Heart left ventricle (tissue), 16 donors: ENCODE measurements at regions not wholly inside any gene's neighbourhood (a gene's known extent, or its start where the extent isn't known, plus 50 kb on each side); places are given as distances from the start of the nearest gene placed in this dataset.

Experiments used
- ATAC-seq, 4 donors: fragments of 200-7000 bp; cut with Tn5 transposase; one replicate each; pipeline ENCODE4 v1.9.1; 2020 to 2022; ENCODE audit warnings: moderate library complexity in 4 of 4, mild to moderate bottlenecking in 3 of 4, moderate number of reproducible peaks in 1 of 4
- DNase-seq, 5 donors: peaks; one replicate each; pipeline ENCODE4 v3.0.0-alpha.2; 2020
- H3K27ac ChIP-seq, 12 donors: fragments of 200-600 bp; sonication (generic) in 4 of 12; one replicate each; pipeline versions ENCODE4 v1.5.0 to v1.8.0; 2016 to 2022; ENCODE audit warnings: mild to moderate bottlenecking in 2 of 12
- H3K27me3 ChIP-seq, 9 donors: fragments of 200-600 bp; sonication (generic) in 2 of 9; one replicate each; pipeline versions ENCODE4 v1.5.1 to v1.8.0; 2016 to 2022; ENCODE audit warnings: mild to moderate bottlenecking in 3 of 9
- H3K36me3 ChIP-seq, 9 donors: fragments of 200-600 bp; sonication (generic) in 2 of 9; one replicate each; pipeline versions ENCODE4 v1.5.0 to v1.8.0; 2018 to 2022; ENCODE audit warnings: mild to moderate bottlenecking in 2 of 9
- H3K4me1 ChIP-seq, 12 donors: fragments of 200-600 bp; sonication (generic) in 4 of 12; one replicate each; pipeline versions ENCODE4 v1.5.0 to v1.8.0; 2016 to 2022; ENCODE audit warnings: mild to moderate bottlenecking in 3 of 12
- H3K4me3 ChIP-seq, 12 donors: fragments of 200-600 bp; sonication (generic) in 4 of 12; one replicate each; pipeline versions ENCODE4 v1.5.0 to v1.8.0; 2017 to 2022; ENCODE audit warnings: mild to moderate bottlenecking in 9 of 12, moderate library complexity in 4 of 12
- H3K9me3 ChIP-seq, 12 donors: fragments of 200-600 bp; sonication (generic) in 4 of 12; one replicate each; pipeline versions ENCODE4 v1.5.0 to v1.8.0; 2016 to 2022; ENCODE audit warnings: mild to moderate bottlenecking in 1 of 12
- POLR2A ChIP-seq, 2 donors: fragments of 450-650 bp; IDR thresholded peaks; one replicate each; pipeline ENCODE4 v1.6.1; 2017; ENCODE audit warnings: antibody characterized with exemption in 2 of 2, mild to moderate bottlenecking in 2 of 2, moderate library complexity in 2 of 2
- WGBS, 4 donors: extraction: QIAGEN DNeasy Blood & Tissue Kit in 2 of 4; methylation state at CpG; one replicate each; pipeline versions ENCODE4 v1.1.5 to v1.1.7; 2013 to 2018; 5-methylcytosine and 5-hydroxymethylcytosine counted together
- intact Hi-C, 10 donors: fragments of 100-400 bp; cut with DNase I; formaldehyde crosslinking; loops; one replicate each; pipeline versions ENCODE4 v1.11.1 to v1.14.2; 2022
- TF ChIP-seq, protein P1 (sequence below), 12 donors: fragments of 200-600 bp; sonication (generic) in 4 of 12; IDR thresholded peaks; one replicate each; pipeline versions ENCODE4 v1.5.0 to v1.8.0; 2018 to 2022; ENCODE audit warnings: antibody characterized with exemption in 12 of 12, mild to moderate bottlenecking in 5 of 12
- donor health status: ischemic (EF 13 %, LVEDD 7.1; RV severe dilation, severe dysfunction).
- donor health status: healthy with polysubstance abuse.
- donor health status: DM: no; HTN: yes; CAD: no.
- donor health status: DM: no; HTN: no; CAD: no.
- donor health status: ischemic (EF 25% LVEDD 6.9; RV normal size, moderate dysfunction).
- donor health status: ischemic (EF 25% LVEDD 5.7; RV mildly dilated, moderate dysfunction).
- donor health status: healthy.
- donor health status: DM: yes; HTN: yes; CAD: no.
- donor health status: ischemic (EF 35%, LVEDD 5.7; RV mildly dilated, moderate dysfunction).
- donor health status: nonischemic (EF 11% LVEDD 7.7; RV severe dilation, severe dysfunction).
- donor health status: DM: yes; HTN: yes; CAD: no.
- donor health status: PGD.
- donor health status: ischemic (EF 29% LVEDD 5.4; RV normal size, mild dysfunction).
- donor health status: nonischemic (EF 23%, LVEDD 6.1; RV moderate dilation, normal function).

DNA sequence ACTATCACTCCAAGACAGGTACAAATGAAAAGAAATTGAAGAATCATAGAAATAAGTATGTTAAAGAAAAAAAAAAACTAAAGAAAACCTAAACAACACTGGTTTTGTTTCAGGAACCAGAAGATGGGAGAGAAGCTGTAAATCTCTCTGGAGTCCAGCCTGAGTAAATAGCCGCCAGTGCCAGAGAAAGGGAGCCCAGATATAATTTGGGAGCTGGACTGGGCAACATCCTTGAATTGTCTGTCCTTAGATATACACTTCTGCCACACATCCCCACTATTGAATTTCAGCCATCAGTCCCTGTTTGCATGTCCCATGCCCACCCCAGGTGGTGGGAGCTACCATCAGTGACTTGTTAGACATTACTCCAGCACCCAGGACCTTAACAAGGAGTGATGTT lies 979.6 kb downstream of the DTWD2 start:
- 59 to 76% (median 65%) methylated on average over 1 of the region's 1 CpG for WGBS, 4 donors

DNA sequence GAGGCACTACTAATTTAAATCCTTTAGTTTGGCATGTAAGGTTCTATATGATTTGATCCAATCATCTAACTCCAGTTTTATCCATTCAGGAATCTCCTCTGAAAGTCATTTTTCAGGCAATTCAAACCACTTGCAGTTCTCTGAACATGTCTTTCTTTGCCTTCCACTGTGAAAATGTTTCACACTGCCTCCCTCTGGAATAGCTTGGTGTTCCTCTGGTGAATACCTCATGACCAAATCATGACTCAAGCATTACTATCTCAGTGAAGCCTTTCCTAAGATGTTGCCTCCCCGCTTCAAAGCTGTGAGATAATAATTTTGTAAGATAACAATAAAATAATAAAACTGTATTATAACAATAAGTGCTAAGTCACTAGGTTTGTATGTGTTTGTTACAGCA lies 981.1 kb downstream of the DTWD2 start:
- Histone ChIP-seq H3K9me3 (no peaks in the 10 kb centered on the region), H3K4me3 (no peak overlapping the region), H3K27ac (no peak overlapping the region), H3K4me1 (peaks cover 0 to 13% (median 0%) of the 10 kb centered on the region in 12 donors), H3K36me3 (no peaks in the 10 kb centered on the region), H3K27me3 (no peaks in the 10 kb centered on the region)
- DNase-seq (no peak), ATAC-seq (no peak)
- intact Hi-C loops: no loop called here
- no peak for TF ChIP-seq POLR2A (IDR thresholded peaks at IDR 0.05)
- TF ChIP-seq, protein P1, sequence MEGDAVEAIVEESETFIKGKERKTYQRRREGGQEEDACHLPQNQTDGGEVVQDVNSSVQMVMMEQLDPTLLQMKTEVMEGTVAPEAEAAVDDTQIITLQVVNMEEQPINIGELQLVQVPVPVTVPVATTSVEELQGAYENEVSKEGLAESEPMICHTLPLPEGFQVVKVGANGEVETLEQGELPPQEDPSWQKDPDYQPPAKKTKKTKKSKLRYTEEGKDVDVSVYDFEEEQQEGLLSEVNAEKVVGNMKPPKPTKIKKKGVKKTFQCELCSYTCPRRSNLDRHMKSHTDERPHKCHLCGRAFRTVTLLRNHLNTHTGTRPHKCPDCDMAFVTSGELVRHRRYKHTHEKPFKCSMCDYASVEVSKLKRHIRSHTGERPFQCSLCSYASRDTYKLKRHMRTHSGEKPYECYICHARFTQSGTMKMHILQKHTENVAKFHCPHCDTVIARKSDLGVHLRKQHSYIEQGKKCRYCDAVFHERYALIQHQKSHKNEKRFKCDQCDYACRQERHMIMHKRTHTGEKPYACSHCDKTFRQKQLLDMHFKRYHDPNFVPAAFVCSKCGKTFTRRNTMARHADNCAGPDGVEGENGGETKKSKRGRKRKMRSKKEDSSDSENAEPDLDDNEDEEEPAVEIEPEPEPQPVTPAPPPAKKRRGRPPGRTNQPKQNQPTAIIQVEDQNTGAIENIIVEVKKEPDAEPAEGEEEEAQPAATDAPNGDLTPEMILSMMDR (IDR thresholded peaks at IDR 0.05): no peak
- WGBS, 4 donors: 81 to 93% (median 90%) methylated on average over 1 of the region's 1 CpG

More for the DNA sequence above, 979.6 kb downstream of the DTWD2 start:
- Histone ChIP-seq H3K4me1 (peaks cover 0 to 13% (median 0%) of the 10 kb centered on the region in 12 donors), H3K9me3 (no peaks in the 10 kb centered on the region), H3K4me3 (no peak overlapping the region), H3K27me3 (no peaks in the 10 kb centered on the region), H3K27ac (no peak overlapping the region), H3K36me3 (no peaks in the 10 kb centered on the region)
- TF ChIP-seq, protein P1 (IDR thresholded peaks at IDR 0.05): no peak
- no peak for TF ChIP-seq POLR2A (IDR thresholded peaks at IDR 0.05)
- ATAC-seq: no peak
- no peak for DNase-seq
- intact Hi-C loops: no loop called here

DNA sequence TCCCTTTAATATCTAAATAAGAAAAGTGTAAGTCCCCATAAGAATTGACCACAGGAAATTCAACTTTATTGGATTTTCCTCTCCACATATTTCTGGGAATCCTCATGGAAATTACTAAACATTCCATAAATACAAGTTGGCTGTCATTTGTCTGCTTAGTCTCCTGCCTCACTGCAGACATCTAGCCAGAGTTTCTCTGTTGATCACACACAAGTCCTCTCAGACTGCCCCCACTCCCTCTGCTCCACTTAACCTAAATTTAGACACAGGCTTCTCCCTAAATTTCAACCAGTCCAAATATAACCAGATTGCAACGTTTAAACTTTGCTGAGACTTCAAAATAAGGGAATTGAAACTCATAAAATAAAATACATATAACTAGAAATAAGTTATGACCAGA lies 982.1 kb downstream of the DTWD2 start:
- H3K36me3 ChIP-seq: no peaks in the 10 kb centered on the region
- H3K27ac ChIP-seq: peak overlapping the region in 7 of 12 donors; percentile 11 to 39 (median 20)
- no peak overlapping the region for H3K4me3 ChIP-seq
- peaks cover 0 to 13% (median 0%) of the 10 kb centered on the region in 12 donors for H3K4me1 ChIP-seq
- intact Hi-C loops: no loop called here
- TF ChIP-seq POLR2A (IDR thresholded peaks at IDR 0.05): no peak
- TF ChIP-seq, protein P1 (IDR thresholded peaks at IDR 0.05): no peak
- 8 to 30% (median 11%) methylated on average over 1 of the region's 1 CpG for WGBS, 4 donors
- DNase-seq (peak in 3 of 5 donors; percentile 19 to 27 (median 24)), ATAC-seq (peak; percentile 93 to 96 (median 96))
- no peaks in the 10 kb centered on the region for H3K27me3 ChIP-seq
- no peaks in the 10 kb centered on the region for H3K9me3 ChIP-seq

DNA sequence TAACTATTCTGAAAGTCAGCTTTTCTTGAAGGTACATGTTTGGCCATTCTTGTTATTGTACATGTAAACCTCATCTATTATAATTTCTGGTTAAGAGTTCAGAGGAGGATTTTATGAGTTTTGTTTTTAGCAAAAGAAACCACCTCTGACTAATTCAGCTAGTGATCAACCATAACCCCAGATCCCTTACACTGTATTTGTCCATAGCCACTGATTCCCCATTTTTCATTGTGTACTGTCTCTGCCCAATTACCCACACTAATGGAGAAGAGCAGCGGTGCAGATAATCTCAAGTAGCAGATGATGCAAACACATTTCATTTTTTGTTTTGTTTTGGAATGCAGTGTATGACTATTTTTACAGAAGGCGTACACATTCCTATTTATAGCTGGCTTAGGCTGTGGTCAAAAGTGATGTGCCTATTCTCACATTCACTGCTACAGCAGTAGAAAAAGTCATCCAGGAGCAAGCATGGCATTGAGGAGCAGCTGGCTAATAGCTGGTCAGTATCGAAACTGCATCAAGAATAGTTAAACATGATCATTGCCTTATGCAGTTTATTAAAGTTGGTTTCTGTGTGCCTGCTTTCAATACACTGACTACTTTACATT lies 988.3 kb downstream of the DTWD2 start:
- H3K4me3 ChIP-seq: no peak overlapping the region
- TF ChIP-seq, protein P1 (IDR thresholded peaks at IDR 0.05): no peak
- no peak for TF ChIP-seq POLR2A (IDR thresholded peaks at IDR 0.05)
- peak in 3 of 4 donors; percentile 61 to 66 (median 64) for ATAC-seq
- H3K4me1 ChIP-seq: peaks cover 0 to 15% (median 0%) of the 10 kb centered on the region in 12 donors
- H3K27ac ChIP-seq: no peak overlapping the region
- WGBS, 4 donors: 32 to 49% (median 43%) methylated on average over 3 of the region's 3 CpGs
- H3K27me3 ChIP-seq: no peaks in the 10 kb centered on the region
- H3K36me3 ChIP-seq: no peaks in the 10 kb centered on the region
- intact Hi-C loops: no loop called here
- no peaks in the 10 kb centered on the region for H3K9me3 ChIP-seq
- DNase-seq: no peak
